Lower leg skin (tissue), 3 donors: ENCODE measurements at regions not wholly inside any gene's neighbourhood (a gene's known extent, or its start where the extent isn't known, plus 50 kb on each side); places are given as distances from the start of the nearest gene placed in this dataset.

Source experiments
- CTCF ChIP-seq, 3 donors: fragments of 450-650 bp; IDR thresholded peaks; one replicate each; pipeline ENCODE4 v1.5.1; 2016; ENCODE audit warnings: antibody characterized with exemption in 3 of 3, mild to moderate bottlenecking in 3 of 3, moderate library complexity in 2 of 3
- POLR2A ChIP-seq, 2 donors: fragments of 450-650 bp; IDR thresholded peaks; one replicate each; pipeline ENCODE4 v1.6.1; 2016 to 2017; ENCODE audit warnings: antibody characterized with exemption in 2 of 2, mild to moderate bottlenecking in 1 of 2, moderate library complexity in 1 of 2

GRCh38 chr9:107975426-107976010 is 485.9 kb upstream of the KLF4 start:
- TF ChIP-seq POLR2A (IDR thresholded peaks at IDR 0.05) (no peak), CTCF (IDR thresholded peaks at IDR 0.05) (no peak)
